CD14-positive monocyte (primary cell): ENCODE measurements at regions not wholly inside any gene's neighbourhood (a gene's known extent, or its start where the extent isn't known, plus 50 kb on each side); places are given as distances from the start of the nearest gene placed in this dataset.

Experiments
- DNase-seq, 3 donors: peaks; one replicate each; pipeline ENCODE4 v3.0.0-alpha.2; 2011 to 2022
- H2AFZ ChIP-seq: 2 replicates; pipeline ENCODE4 v1.6.0; 2012; ENCODE audit warnings: mild to moderate bottlenecking, low read depth, low read length, inconsistent platforms; ENCODE audit not compliant: insufficient read depth, poor library complexity, severe bottlenecking
- H3K27ac ChIP-seq, 2 donors: 1 replicate in 1 of 2; 2 replicates in 1 of 2; pipeline ENCODE4 v1.5.1; 2012 to 2013; ENCODE audit warnings: low read length in 2 of 2, control low read depth in 1 of 2, inconsistent platforms in 1 of 2, low read depth in 1 of 2, mild to moderate bottlenecking in 1 of 2
- H3K27me3 ChIP-seq, 2 donors: one replicate each; pipeline versions ENCODE4 v1.6.0 to v1.6.1; 2011 to 2013; ENCODE audit warnings: low read length in 2 of 2; ENCODE audit not compliant: control insufficient read depth in 2 of 2, insufficient read depth in 2 of 2
- H3K36me3 ChIP-seq, 2 donors: replicated peaks in 1 of 2; 1 replicate in 1 of 2; 2 replicates in 1 of 2; pipeline versions ENCODE4 v1.5.1 to v1.6.1; 2012 to 2013; ENCODE audit warnings: low read length in 2 of 2, control low read depth in 1 of 2, inconsistent platforms in 1 of 2, mild to moderate bottlenecking in 1 of 2; ENCODE audit not compliant: insufficient read depth in 2 of 2, control insufficient read depth in 1 of 2
- H3K4me1 ChIP-seq, 2 donors: 1 replicate in 1 of 2; 2 replicates in 1 of 2; pipeline versions ENCODE4 v1.5.1 to v1.6.1; 2012 to 2013; ENCODE audit warnings: low read length in 2 of 2, control low read depth in 1 of 2, inconsistent platforms in 1 of 2, mild to moderate bottlenecking in 1 of 2, moderate library complexity in 1 of 2; ENCODE audit not compliant: insufficient read depth in 2 of 2, control insufficient read depth in 1 of 2
- H3K4me2 ChIP-seq: replicated peaks from 2 replicates; pipeline ENCODE3; 2012; ENCODE audit warnings: low read length, moderate library complexity, mild to moderate bottlenecking; ENCODE audit not compliant: poor library complexity, severe bottlenecking; ENCODE audit errors: extremely low read depth
- H3K4me3 ChIP-seq, 3 experiments: fragments of 200-600 bp in 1 of 3; sonication (generic) in 1 of 3; replicated peaks in 1 of 3; 1 replicate in 2 of 3; 2 replicates in 1 of 3; pipeline ENCODE4 v1.5.1; 2011 to 2013; ENCODE audit warnings: low read length in 3 of 3, mild to moderate bottlenecking in 3 of 3, control low read depth in 2 of 3, low read depth in 2 of 3, inconsistent platforms in 1 of 3, moderate library complexity in 1 of 3
- H3K79me2 ChIP-seq: 2 replicates; pipeline ENCODE4 v1.6.0; 2012; ENCODE audit warnings: mild to moderate bottlenecking, control low read depth, inconsistent platforms, low read length, moderate library complexity; ENCODE audit not compliant: insufficient read depth
- H3K9ac ChIP-seq: 2 replicates; pipeline ENCODE4 v1.6.0; 2017; ENCODE audit warnings: low read length, mild to moderate bottlenecking; ENCODE audit not compliant: insufficient read depth, poor library complexity, severe bottlenecking
- H3K9me3 ChIP-seq, 2 donors: replicated peaks in 1 of 2; 1 replicate in 1 of 2; 2 replicates in 1 of 2; pipeline versions ENCODE4 v1.5.1 to v1.6.1; 2012 to 2013; ENCODE audit warnings: low read length in 2 of 2, control low read depth in 1 of 2; ENCODE audit not compliant: control insufficient read depth in 1 of 2, insufficient read depth in 1 of 2
- H4K20me1 ChIP-seq: 2 replicates; pipeline ENCODE4 v1.6.0; 2012; ENCODE audit warnings: mild to moderate bottlenecking, low read length, control low read depth, moderate library complexity; ENCODE audit not compliant: insufficient read depth
- H3K27ac Mint-ChIP-seq, 7 donors: one replicate each; pipeline ENCODE4 v1.8.0; 2020; ENCODE audit warnings: mild to moderate bottlenecking in 7 of 7, mixed read lengths in 7 of 7, moderate library complexity in 6 of 7, inconsistent platforms in 2 of 7
- H3K27me3 Mint-ChIP-seq, 3 donors: one replicate each; pipeline ENCODE4 v1.8.0; 2021 to 2022; ENCODE audit warnings: low read depth in 3 of 3, mild to moderate bottlenecking in 3 of 3, mixed read lengths in 3 of 3, moderate library complexity in 3 of 3, inconsistent platforms in 1 of 3
- H3K36me3 Mint-ChIP-seq, 2 donors: one replicate each; pipeline ENCODE4 v1.8.0; 2020; ENCODE audit warnings: mixed read lengths in 2 of 2, inconsistent platforms in 1 of 2, mild to moderate bottlenecking in 1 of 2
- H3K4me1 Mint-ChIP-seq: one replicate; pipeline ENCODE4 v1.8.0; 2020; ENCODE audit warnings: mild to moderate bottlenecking, mixed read lengths
- H3K4me3 Mint-ChIP-seq, 2 donors: one replicate each; pipeline ENCODE4 v1.8.0; 2020; ENCODE audit warnings: mild to moderate bottlenecking in 2 of 2, mixed read lengths in 2 of 2, moderate library complexity in 1 of 2
- H3K9me3 Mint-ChIP-seq, 7 donors: one replicate each; pipeline ENCODE4 v1.8.0; 2020 to 2022; ENCODE audit warnings: mixed read lengths in 7 of 7, mild to moderate bottlenecking in 6 of 7, moderate library complexity in 6 of 7, inconsistent platforms in 2 of 7
- WGBS: methylation state at CpG from one replicate; pipeline ENCODE4 v1.1.5; 2013; ENCODE audit warnings: missing lambda C conversion rate; ENCODE audit not compliant: insufficient coverage; 5-methylcytosine and 5-hydroxymethylcytosine counted together
- intact Hi-C, 2 donors: fragments of 100-400 bp; cut with micrococcal nuclease; formaldehyde crosslinking; loops; one replicate each; pipeline versions ENCODE4 v1.15.0 to v1.15.1; 2023
- TF ChIP-seq, protein P1 (sequence below): fragments of 200-600 bp; IDR thresholded peaks from one replicate; pipeline ENCODE4 v1.8.0; 2022; ENCODE audit warnings: antibody characterized with exemption, mild to moderate bottlenecking

DNA sequence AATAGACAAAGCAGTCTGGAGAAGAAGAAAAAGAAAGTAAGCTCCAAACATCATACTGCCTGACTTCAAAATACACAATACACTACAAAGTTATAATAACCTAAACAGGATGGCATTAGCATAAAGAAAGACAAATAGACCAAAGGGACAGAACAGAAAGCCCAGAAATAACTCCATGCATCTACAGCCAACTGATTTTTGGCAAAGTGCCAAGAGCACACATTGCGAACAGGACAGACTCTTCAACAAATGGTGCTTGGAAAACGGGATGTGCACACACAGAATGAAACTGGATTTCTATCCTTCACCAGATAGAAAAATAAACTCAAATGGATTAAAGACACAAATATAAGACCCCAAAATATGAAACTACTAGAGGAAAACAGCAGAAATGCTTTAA, 66.6 kb upstream of the SPATA31E1 start:
- no peak overlapping the region for H3K27ac ChIP-seq
- TF ChIP-seq, protein P1, sequence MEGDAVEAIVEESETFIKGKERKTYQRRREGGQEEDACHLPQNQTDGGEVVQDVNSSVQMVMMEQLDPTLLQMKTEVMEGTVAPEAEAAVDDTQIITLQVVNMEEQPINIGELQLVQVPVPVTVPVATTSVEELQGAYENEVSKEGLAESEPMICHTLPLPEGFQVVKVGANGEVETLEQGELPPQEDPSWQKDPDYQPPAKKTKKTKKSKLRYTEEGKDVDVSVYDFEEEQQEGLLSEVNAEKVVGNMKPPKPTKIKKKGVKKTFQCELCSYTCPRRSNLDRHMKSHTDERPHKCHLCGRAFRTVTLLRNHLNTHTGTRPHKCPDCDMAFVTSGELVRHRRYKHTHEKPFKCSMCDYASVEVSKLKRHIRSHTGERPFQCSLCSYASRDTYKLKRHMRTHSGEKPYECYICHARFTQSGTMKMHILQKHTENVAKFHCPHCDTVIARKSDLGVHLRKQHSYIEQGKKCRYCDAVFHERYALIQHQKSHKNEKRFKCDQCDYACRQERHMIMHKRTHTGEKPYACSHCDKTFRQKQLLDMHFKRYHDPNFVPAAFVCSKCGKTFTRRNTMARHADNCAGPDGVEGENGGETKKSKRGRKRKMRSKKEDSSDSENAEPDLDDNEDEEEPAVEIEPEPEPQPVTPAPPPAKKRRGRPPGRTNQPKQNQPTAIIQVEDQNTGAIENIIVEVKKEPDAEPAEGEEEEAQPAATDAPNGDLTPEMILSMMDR, result no peak
- intact Hi-C loops, result loop anchor here in 1 of 2 donors (10.0 kb wide), 1 partner anchor 141 kb away; no protein-coding TSS in a partner anchor
- no peaks in the 10 kb centered on the region for H4K20me1 ChIP-seq
- no peaks in the 10 kb centered on the region for H3K36me3 ChIP-seq
- H3K9me3 ChIP-seq, result no peaks in the 10 kb centered on the region
- H3K4me2 ChIP-seq, result no peak overlapping the region
- DNase-seq, result no peak
- no peak overlapping the region for H3K4me3 ChIP-seq
- peaks cover 0 to under 1% of the 10 kb centered on the region in 2 donors for H3K36me3 Mint-ChIP-seq
- H3K9me3 Mint-ChIP-seq, result peaks cover 0 to 3% (median 0%) of the 10 kb centered on the region in 7 donors
- H3K27me3 ChIP-seq, result peaks cover 4 to 11% of the 10 kb centered on the region in 2 donors
- WGBS, result 40% methylated on average over 1 of the region's 2 CpGs
- H3K27ac Mint-ChIP-seq, result no peak overlapping the region
- no peak overlapping the region for H2AFZ ChIP-seq
- H3K4me1 ChIP-seq, result peaks cover 6 to 11% of the 10 kb centered on the region in 2 donors
- H3K4me1 Mint-ChIP-seq, result peaks cover 20% of the 10 kb centered on the region
- H3K9ac ChIP-seq, result no peak overlapping the region
- no peak overlapping the region for H3K4me3 Mint-ChIP-seq
- H3K79me2 ChIP-seq, result no peaks in the 10 kb centered on the region
- peaks cover 8 to 19% (median 16%) of the 10 kb centered on the region in 3 donors for H3K27me3 Mint-ChIP-seq

DNA sequence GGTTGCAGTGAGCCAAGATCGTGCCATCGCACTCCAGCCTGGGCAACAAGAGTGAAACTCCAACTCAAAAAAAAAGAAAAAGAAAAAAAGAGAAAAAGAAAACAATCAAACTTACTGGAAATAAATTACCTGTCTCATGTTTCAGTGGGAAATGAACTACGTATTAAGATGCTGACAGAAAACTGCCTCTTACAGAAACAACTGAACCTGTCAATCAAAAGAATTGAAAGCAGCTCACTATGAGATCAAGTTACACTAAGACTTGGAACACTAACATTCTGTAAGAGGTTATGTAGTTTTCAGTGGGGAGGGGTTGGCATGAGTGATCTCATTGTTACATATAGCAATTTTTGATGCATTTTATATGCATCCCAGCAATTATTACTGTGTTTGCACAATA, 64.4 kb upstream of the SPATA31E1 start:
- Histone ChIP-seq H3K9ac (no peak overlapping the region), H3K4me1 (no peaks in the 10 kb centered on the region), H3K36me3 (no peaks in the 10 kb centered on the region), H3K27ac (no peak overlapping the region), H3K9me3 (no peaks in the 10 kb centered on the region), H2AFZ (no peak overlapping the region), H4K20me1 (no peaks in the 10 kb centered on the region), H3K79me2 (no peaks in the 10 kb centered on the region), H3K4me3 (no peak overlapping the region), H3K4me2 (no peak overlapping the region), H3K27me3 (peaks cover 4 to 11% of the 10 kb centered on the region in 2 donors)
- intact Hi-C loops, result loop anchor here in 1 of 2 donors (10.0 kb wide), 1 partner anchor 144 kb away; no protein-coding TSS in a partner anchor
- Mint-ChIP-seq H3K4me3 (no peak overlapping the region), H3K9me3 (peaks cover 0 to 5% (median 3%) of the 10 kb centered on the region in 7 donors), H3K36me3 (no peaks in the 10 kb centered on the region), H3K27ac (no peak overlapping the region), H3K27me3 (peaks cover 11 to 14% (median 12%) of the 10 kb centered on the region in 3 donors), H3K4me1 (peaks cover 4% of the 10 kb centered on the region)
- TF ChIP-seq, protein P1, result no peak
- WGBS, result no CpG with 5 or more reads among the region's 3 CpGs
- DNase-seq, result no peak
